ENCODE measurements at regions not wholly inside any gene's neighbourhood (a gene's known extent, or its start where the extent isn't known, plus 50 kb on each side); places are given as distances from the start of the nearest gene placed in this dataset.
"Not testable (repeated sequence)": the region's sequence is repeated elsewhere in the genome, so short reads cannot be mapped to it uniquely, and the experiment has no call there.

- DNase-seq (ENCODE audit: low spot score) = no peak
These were observed 183.1 kb upstream of the KCNMB2 start for GRCh38 chr3:178353006-178353694.

GRCh38 chr3:178359728-178360127 lies 176.5 kb upstream of the KCNMB2 start:
- no peak for DNase-seq (ENCODE audit: low spot score)

GRCh38 chr3:178363048-178363447 lies 173.2 kb upstream of the KCNMB2 start:
- DNase-seq (ENCODE audit: low spot score) = not testable (repeated sequence)

- DNase-seq (ENCODE audit: low spot score) = no peak
These were observed 168.2 kb upstream of the KCNMB2 start for GRCh38 chr3:178367817-178368617.

GRCh38 chr3:178369006-178369405 lies 167.2 kb upstream of the KCNMB2 start:
- no peak for DNase-seq (ENCODE audit: low spot score)

GRCh38 chr3:178369811-178370210 lies 166.4 kb upstream of the KCNMB2 start:
- DNase-seq (ENCODE audit: low spot score) = no peak

GRCh38 chr3:178370387-178370786 lies 165.8 kb upstream of the KCNMB2 start:
- DNase-seq (ENCODE audit: low spot score) = no peak

- DNase-seq (ENCODE audit: low spot score) = no peak
These were observed 154.7 kb upstream of the KCNMB2 start for GRCh38 chr3:178381555-178381954.

- no peak for DNase-seq (ENCODE audit: low spot score)
These were observed 154.2 kb upstream of the KCNMB2 start for GRCh38 chr3:178381971-178382448.

GRCh38 chr3:178382449-178383061 lies 153.7 kb upstream of the KCNMB2 start:
- DNase-seq (ENCODE audit: low spot score) = no peak

- DNase-seq (ENCODE audit: low spot score) = no peak
These were observed 151.7 kb upstream of the KCNMB2 start for GRCh38 chr3:178384321-178385230.

- peak; percentile 37 for DNase-seq (ENCODE audit: low spot score)
These were observed 150.8 kb upstream of the KCNMB2 start for GRCh38 chr3:178385280-178385952.

GRCh38 chr3:178386401-178386800 lies 149.8 kb upstream of the KCNMB2 start:
- no peak for DNase-seq (ENCODE audit: low spot score)

- DNase-seq (ENCODE audit: low spot score) = no peak
These were observed 149.4 kb upstream of the KCNMB2 start for GRCh38 chr3:178386880-178387279.

GRCh38 chr3:178388473-178388872 lies 147.8 kb upstream of the KCNMB2 start:
- DNase-seq (ENCODE audit: low spot score) = no peak

- no peak for DNase-seq (ENCODE audit: low spot score)
These were observed 147.0 kb upstream of the KCNMB2 start for GRCh38 chr3:178389258-178389657.

- DNase-seq (ENCODE audit: low spot score) = no peak
These were observed 143.7 kb upstream of the KCNMB2 start for GRCh38 chr3:178392511-178392926.

GRCh38 chr3:178393146-178393545 lies 143.1 kb upstream of the KCNMB2 start:
- no peak for DNase-seq (ENCODE audit: low spot score)

GRCh38 chr3:178393824-178394223 lies 142.4 kb upstream of the KCNMB2 start:
- DNase-seq (ENCODE audit: low spot score) = no peak

- no peak for DNase-seq (ENCODE audit: low spot score)
These were observed 139.9 kb upstream of the KCNMB2 start for GRCh38 chr3:178396318-178396717.

- no peak for DNase-seq (ENCODE audit: low spot score)
These were observed 139.0 kb upstream of the KCNMB2 start for GRCh38 chr3:178397202-178397601.

All from CD4-positive, alpha-beta T cell treated with Interleukin-2 at 100 ng/mL for 4 hours (primary cell).